ENCODE measurements at regions not wholly inside any gene's neighbourhood (a gene's known extent, or its start where the extent isn't known, plus 50 kb on each side); places are given as distances from the start of the nearest gene placed in this dataset.

DNA sequence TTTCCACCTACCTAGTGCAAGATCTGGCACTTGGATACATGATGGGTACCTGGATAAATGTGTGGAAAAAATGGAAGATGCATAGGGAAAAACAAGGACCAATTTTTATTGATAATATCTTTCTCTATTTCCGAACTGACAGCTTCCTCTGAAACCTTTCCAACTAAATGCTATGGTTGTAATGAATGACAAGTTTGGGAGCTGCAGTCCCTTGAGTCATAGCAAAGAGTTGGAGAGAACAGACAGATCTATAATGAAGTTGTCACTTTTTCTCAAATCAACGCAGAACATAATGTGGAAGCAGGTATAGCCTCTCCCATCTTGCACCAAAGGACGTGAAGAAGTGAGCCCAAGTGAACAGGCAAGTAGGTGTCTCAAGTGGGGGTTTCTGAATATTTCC is 296.5 kb upstream of the KAZN start:
- no peak for DNase-seq (ENCODE audit: low spot score)

DNA sequence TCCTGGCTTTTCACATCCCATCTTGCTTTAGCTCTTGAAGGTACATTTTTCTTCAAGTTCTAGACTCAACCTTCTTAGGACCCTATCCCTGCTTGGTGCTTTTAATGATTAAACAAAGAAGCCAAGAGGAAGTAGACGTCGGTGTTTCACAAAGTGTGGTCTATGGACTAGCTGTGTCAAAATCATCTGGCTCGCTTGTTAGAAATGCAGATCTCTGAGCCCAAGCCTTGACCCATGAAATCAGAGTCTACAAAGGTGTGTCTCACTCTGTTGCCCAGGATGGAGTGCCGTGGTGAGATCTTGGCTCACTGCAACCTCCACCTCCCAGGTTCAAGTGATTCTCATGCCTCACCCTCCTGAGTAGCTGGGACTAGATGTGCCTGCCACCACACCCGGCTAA is 295.5 kb upstream of the KAZN start:
- no peak for DNase-seq (ENCODE audit: low spot score)

DNA sequence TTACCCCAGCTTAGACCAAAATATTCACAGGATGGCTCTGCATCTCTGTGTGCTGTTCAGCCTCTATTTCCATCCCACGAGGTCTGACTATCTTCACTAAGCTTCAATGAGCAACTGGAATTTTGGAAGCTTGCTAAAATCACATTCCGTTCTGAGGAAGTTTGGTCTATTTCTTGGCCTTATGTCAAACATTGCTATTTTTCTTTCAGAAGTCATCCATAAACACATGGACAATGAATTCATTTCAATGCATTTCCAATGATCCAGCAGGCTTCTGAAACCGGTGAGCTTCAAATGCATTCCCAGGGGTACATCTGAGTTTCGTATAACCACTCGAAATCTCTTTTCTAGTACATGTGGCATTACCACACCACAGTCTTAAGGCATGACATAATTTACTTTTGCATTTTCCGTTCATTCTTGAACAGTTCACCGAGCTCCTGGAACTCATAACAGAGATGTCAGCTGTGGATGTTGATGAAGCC is 294.1 kb upstream of the KAZN start:
- no peak for DNase-seq (ENCODE audit: low spot score)

DNA sequence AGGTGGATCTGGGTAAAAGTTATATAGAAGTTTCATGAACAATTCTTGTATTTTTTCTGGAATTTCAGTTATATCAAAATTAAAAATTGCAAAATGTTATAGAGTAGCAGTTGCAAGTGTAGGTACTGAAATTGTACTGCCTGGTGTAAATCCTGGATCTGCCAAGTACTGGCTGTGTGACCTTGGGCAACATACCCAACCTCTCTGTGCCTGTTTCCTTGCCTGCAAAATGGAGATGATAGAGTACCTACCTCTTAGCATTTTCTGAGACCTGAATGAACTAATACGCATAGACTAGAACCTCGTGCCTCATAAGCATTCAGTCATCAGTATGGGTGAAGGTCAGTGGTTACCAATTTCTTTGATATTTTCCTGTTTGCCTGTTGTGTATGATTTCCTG is 290.0 kb upstream of the KAZN start:
- no peak for DNase-seq (ENCODE audit: low spot score)

DNA sequence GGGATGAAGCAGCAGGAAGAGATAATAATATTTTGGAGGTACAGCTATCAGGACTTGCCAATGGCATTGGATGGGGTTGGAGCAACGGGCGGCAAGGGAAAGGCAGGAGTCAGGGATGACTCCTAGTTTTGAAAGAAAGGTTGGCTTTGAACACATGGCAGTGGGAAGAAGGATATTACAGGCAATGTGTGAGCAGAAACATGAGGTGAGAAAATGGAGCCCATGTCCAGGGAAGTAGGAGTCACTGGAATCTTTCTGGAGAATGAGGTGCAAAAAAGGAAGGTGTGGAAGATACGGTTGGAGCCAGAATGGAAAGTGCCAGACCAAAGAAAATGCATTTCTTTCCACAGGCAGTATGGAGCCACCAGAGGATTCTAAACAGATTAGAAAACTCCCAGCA is 288.5 kb upstream of the KAZN start:
- DNase-seq (ENCODE audit: low spot score): no peak

DNA sequence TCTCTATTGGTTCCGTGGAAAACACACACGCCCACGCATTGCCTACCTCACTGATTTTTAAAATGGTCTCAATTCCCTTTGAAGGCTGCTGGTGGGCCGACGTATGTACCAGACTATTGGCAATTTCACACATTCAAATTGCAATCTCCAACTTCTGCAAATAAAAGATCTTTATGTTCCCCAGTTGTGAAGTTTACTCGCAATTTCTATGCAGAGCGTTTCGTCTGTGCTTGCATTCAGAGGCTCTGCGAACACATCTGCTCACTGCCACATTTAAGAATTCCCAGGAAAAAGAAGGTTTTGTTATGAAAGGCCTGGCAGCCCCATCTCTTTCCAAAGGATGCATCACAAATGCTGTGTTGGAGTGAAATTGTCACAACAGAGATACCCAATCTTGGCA is 288.0 kb upstream of the KAZN start:
- no peak for DNase-seq (ENCODE audit: low spot score)

DNA sequence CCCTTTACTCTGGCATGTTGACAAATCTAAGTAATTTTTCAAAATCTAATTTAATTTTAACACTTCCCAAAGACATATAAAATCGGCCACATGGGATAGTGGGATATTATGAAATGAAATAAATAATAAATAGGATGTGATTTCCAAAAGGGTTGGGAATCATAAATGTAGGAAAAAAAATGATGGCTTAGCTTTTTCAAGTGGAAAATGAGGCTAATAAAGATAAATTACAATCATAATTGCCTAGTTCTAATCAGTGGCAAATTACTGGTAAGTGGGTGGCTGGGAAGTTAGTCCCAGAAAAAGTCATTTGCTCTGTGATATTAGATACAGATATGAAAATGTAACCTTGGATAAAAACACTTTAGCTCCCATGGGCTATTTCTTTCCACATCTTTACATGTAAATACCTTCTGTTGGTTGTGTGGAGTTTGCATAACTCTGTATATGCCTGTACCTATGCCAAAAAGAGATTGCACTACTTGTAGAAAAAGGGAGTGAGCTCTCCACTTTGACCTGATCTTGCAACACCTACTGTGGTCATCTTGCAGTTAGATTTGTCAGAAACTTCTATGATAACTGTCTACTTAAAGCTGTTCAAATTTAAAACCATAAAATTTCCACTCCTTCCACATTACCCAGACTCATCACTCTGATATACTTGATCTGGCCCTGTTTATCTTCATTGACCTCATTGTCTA is 284.6 kb upstream of the KAZN start:
- no peak for DNase-seq (ENCODE audit: low spot score)

DNA sequence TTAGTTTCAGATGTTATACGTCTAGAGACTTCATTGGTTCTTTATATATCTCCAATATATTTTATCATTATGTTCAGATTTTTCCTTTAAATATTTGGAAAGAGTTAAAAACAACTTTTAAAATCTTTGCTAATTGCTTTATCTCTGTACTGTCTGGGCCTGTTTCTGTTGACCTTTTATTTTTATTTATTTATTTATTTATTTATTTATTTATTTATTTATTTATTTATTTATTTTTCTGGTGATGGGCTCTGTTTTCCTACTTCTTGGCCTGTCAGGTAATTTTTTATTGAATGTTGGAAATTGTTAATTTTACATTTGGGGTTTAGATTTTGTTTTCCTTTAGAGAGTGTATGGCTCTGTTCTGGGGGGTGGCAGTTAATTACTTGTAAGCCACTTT is 279.7 kb upstream of the KAZN start:
- DNase-seq (ENCODE audit: low spot score): no peak

DNA sequence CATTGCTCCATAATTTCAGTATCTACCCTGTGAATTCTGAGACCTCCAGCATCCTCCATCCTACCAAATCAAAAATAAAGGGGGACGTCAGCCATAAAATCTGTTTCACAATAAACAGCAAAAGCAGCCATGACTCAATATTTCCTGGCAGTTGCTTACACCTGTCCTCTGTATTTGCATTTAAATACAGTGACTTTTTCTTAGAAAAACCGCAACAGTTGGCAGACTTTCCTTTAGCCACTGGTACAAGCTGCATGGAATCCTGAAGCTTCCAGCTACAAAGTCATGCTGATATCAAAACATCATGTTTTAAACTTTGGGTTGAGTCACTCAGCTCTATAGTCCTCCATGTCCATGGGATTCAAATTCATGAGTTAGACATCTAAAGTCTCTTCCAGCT is 278.0 kb upstream of the KAZN start:
- DNase-seq (ENCODE audit: low spot score): no peak

DNA sequence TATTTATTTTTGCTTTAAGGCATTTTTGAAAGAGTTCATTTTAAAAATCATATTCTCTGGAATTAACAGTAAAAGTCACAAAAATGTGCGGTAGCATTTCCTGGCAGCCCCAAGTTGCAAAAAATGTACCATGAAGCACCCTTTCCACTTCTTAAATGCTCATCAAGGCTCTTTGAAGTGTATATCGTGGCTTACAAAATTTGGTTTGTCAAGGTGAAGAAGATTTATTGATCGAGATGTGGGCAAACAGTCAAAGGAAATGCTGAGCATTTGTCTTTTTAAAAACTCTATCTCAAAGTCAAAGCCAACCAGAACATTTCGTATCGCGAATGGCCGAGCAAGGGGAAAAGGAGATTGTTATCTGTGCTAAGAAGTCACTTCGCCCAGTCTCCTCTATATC is 277.5 kb upstream of the KAZN start:
- DNase-seq (ENCODE audit: low spot score): no peak

DNA sequence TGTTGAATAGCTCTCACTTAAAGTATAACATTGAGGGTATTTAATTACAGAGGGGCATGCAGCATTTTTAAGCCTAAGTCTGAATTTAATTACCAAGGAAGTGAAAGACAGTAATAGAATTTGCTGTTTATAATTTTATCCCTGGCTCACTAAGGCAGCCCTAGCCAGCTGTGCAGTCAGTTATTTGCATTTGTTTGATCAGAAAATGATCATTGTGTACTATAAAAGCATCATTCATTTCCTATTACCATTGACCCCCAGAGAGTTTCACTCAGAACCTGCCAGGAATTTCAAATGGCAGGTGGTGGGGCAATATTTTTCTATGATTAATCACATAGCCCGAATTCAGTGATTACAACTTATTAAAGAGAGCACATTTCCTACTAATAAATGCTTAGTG is 277.1 kb upstream of the KAZN start:
- DNase-seq (ENCODE audit: low spot score): no peak

DNA sequence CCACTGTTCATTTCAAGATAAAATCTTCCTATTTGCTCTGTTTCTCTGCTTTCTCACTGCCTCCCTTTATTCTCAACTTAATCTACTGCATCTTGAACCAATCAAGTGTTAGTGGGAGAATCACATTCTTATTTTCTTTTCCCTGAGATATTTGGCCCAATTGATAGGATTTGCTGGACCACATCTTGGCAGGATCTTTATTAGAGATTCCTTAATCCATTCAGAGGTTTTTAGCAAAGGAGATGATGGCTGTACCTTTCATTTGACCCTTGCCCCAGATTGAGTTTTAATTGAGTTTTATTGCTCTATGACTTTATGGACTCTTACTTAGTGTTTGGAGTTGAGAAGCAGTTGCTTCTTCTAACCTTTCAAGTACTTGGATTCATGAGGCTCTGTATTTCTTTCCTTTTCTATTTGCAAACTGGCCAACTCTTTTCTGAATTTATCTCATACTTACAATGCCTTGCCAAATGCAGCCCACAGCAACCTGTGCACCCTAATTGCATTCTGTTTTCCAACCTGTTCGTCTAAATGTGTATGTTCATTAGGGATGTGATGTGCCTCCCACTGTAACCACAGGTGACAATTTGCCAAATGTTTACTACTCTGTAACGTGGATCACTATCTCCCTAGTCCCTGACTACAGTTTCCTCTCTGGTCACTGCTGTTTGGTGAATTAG is 274.8 kb upstream of the KAZN start:
- DNase-seq (ENCODE audit: low spot score): no peak

DNA sequence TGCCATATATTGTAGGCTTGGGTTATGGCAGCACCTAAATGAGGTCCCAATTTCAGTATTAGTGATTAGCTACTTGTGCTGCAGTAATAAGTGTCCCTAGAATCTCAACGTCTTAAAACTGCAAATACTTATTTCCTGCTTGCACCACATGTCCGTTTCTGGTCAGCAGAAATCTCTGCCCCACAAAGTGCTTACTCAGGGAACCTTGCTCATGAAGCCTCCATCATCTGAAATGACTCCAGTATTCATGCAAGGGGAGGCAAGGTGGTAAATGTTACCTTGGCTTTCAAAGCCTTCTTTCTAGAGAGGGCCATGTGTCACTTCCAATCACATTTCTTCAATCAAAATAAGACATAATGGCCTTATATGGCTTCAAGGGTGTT is 274.2 kb upstream of the KAZN start:
- DNase-seq (ENCODE audit: low spot score): no peak

DNA sequence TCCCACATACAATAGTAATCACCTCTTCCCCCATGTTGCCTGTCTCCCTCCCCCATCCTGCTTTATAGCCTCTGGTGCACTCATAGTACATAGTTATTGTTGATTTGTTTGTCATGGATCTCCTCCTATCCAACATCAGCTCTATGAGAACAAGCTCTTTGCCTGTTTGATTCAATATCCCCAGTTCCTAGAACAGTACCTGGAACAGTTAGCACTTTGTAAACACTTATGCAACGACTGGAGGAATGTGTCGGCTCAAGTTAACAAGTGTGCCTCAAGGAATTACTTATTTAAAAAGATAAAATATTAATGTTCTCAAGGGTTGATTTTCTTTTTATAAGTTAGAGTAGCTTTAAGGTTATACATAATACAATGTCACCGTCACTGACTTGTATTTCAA is 271.6 kb upstream of the KAZN start:
- no peak for DNase-seq (ENCODE audit: low spot score)

DNA sequence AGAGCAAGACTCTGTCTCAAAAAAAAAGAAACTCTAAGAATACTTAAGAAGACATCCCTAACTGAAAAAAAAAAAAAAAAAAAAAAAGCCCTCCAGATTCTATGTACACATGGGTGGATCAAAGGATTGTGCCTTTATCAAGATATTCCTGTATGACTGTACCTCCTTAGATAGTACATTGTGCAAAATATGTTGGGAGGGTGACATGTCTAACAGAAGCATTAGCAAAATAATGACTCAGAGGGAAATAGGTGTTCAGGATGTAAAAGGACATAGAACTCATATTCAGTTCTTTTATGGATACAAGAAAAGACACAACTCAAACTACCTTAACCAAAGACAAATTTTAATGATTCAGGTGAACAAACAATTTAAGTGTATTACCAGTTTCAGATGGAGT is 269.8 kb upstream of the KAZN start:
- no peak for DNase-seq (ENCODE audit: low spot score)

DNA sequence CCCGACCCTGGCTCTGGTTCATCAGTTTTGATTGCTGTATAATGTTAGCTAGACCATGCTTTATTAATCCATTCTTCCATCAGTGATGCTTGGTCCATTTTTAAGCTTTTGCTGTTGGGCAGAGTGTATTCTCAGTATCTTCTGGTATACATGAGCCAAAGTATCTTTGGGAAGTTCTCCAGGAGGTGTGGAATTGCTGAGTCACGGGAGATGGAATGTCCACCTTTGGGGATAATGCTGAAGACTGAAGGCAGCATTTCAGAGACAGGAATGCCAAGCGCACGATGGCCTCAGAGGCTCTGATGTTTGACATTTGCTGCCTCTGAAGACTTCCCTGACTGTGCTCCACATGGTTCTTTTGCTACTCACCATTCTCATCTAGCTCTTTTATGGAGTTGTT is 266.3 kb upstream of the KAZN start:
- no peak for DNase-seq (ENCODE audit: low spot score)

DNA sequence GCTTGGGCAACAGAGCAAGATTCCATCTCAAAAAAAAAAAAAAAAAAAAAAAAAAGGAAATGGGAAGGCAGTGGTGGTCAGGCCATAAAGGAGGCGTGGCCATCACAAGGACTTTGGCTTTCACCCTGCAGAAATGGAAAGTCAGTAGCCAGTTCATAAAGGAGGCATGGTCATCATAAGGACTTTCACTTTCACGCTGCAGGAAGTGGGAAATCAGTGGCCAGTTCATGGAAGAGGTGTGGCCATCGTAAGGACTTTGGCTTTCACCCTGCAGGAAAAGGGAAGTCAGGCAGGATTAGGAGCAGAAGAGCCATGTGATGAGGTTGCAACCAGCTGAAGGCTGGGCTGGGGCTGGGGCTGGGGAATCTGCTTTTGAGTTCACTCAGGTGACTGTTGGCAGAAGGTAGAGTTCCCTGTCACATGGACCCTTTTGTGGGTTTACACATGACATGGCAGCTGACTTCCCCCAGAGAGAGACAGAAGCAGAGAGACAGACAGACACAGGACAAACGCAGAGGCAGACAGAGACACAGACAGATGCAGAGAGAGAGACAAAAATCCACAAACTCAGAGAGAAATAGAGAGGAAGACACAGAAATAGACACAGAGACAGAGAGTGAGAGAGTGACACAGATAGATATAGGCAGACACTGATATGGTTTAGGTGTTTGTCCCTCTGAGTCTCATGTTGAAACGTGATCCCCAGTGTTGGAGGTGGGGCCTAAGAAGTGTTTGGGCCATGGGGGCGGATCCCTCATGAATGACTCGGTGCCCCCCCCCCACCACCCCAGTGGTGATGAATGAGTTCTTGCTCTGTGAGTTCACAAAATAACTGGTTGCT is 263.9 kb upstream of the KAZN start:
- no peak for DNase-seq (ENCODE audit: low spot score)

DNA sequence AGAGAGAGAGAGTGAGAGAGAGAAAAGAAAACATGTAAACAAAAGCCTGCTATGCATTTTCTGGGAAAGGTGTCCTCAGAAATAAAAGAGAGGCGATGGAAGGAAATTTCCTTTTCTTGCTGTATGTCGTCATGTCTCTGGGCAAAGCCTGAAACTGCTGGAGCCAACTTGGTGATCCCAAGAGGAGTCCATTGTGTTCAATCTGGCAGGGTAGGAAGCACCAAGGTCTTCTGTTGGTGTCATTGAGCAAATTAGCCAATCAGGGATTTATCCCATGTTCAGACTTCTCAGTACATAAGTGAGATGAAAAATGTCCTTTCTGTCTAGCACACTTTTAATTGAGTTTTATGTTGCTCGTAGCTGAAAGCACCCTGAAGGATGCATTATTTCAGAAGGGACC is 260.0 kb upstream of the KAZN start:
- no peak for DNase-seq (ENCODE audit: low spot score)

DNA sequence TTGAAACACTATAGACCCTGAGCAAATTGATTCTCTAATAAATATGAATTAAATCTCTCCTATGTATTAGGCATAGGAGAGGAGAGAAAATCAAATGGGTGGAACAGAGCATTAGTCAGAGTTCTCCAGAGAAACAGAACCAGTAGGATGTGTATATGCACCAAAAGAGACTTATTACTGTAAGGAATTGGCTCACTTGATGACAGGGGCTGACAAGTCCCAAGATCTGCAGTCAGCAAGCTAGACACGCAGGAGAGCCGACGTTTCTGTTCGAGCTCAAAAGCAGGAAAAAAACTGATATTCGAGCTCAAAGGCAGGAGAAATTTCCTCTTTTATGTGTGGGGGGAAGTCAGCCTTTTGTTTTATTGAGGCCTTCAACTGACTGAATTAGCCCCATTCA is 259.2 kb upstream of the KAZN start:
- DNase-seq (ENCODE audit: low spot score): no peak

DNA sequence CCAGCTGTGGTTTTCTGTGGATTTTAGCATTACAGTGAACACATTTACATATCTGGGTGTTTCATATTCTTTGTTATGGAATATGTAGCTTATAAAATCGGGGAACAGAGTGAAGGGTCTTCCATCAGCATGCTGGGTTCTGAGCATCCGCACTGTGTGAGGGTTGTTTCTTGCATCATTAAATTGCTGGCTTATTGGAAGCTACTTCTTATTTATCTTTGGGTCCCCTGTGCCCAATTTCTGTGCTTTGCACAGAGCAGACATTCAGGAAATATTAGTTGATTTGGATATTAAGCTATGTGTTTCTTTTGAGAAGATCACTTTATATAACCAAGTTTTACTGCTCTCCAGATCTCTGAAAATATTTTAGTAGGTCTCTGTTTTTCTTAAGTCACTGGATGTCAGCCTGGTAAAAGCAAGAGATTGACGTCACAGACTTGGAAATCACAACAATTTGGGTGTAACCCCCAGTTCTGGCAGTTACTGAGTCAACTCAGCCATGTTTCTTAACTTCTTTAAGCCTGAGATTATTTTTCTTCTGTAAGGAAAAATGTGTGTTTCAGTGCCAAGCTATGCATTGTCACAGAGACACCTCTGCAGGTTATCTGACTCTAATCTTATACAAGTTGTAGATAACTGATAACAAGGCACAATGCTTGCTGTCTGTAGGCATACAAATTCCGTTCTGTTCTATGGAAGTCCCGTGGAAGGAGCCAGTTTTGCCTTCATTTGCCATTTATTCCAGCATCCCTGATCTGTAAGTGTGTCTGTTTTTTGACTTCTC is 258.3 kb upstream of the KAZN start:
- no peak for DNase-seq (ENCODE audit: low spot score)

DNA sequence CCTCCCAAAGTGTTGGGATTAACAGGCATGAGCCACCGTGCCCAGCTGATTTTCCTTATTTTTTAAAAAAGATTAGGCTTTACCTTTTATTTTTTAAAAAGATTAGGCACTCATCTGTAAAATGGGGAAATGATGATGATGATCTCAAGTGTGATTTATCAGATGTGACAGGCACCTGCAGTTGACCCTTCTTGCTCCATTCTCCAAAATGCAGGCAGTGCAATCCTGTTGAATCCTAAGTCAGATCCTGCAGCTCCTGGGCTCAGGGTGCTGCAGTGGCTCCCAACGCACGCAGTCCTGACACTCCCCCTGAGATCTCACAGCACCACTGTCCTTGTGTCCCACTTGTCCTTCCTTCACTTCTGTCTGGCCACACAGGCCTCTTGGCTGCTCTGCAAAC is 257.3 kb upstream of the KAZN start:
- no peak for DNase-seq (ENCODE audit: low spot score)

DNA sequence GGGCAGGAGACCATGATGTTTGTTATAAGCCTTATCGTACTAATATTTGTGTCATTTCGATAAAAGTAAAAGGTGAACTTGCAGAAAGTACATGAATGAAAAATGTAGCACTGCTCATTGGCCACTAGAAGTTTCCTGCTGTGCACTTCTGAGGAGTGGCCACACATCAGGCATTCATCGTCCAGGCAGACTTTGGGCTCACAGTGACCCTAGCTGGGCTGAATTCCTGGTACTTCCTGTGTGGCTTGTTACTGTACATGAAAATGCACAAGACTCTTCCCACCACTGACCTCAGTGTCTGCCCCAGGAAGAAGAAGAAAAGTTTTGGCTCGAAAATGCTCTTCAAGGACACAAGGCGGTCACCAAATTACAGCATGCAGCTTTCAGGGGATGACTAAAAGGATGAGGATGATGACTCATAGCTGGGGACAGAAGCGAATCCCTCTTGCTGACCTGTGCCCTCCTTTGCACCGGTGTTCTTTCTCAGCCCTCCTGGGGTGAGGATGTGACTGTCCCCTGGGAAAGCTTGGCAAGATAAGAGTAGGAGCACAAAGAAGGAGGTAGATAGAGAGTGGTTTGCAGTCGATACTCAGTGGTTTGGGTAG is 252.4 kb upstream of the KAZN start:
- no peak for DNase-seq (ENCODE audit: low spot score)

All from ureter (tissue), 1 donor.